NCI-H2107 treated with DMSO at 0.1 percent for 48 hours (cell line): ENCODE measurements at regions not wholly inside any gene's neighbourhood (a gene's known extent, or its start where the extent isn't known, plus 50 kb on each side); places are given as distances from the start of the nearest gene placed in this dataset.

Experiments used
- DNase-seq: peaks from one replicate; lab custom pipeline; 2025; ENCODE audit not compliant: unreplicated experiment; lab: John Stamatoyannopoulos, UW

DNA sequence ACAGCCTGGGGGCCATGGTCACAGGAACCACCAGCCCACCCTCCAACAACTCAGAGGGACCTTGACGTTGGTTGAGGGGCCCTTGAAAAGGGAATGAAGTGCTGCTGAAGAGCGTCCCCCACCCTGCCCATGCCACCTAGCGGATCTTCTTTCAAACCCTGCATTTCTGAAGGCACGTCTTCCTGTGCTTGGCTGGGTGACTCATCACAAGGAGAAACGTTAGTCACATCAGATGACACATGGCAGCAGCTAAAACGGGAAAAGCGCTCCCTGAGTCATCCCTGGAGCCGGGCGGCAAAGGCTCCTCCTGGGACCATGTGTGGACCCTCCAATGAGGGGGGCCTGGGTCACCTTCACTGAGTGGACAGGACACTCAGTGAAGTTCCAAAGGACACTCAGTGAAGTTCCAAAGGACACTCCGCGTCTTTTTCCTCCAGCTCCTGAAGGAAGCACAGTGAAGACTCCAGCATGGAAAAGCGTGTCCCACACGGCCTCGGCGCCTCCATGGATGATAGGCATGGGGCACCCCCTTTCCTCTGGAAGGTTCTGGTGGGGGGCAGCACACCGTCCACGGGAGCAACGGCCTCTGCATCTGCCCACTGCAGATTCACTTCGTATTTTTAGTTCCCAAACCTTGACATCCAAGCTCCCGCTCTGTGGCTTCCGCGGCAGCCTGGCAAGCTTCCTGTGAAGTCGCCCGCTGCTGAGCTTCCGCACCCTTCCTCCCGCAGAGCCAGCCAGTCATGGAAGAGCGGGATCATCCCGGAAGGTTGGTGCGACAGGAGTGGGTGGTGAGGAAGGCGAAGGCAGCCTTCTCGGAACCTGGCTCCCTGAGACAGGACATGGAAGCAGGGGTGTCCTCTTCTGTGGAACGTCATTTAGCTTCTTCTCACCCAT is 383.4 kb downstream of the VRK1 start:
- DNase-seq, result no peak

DNA sequence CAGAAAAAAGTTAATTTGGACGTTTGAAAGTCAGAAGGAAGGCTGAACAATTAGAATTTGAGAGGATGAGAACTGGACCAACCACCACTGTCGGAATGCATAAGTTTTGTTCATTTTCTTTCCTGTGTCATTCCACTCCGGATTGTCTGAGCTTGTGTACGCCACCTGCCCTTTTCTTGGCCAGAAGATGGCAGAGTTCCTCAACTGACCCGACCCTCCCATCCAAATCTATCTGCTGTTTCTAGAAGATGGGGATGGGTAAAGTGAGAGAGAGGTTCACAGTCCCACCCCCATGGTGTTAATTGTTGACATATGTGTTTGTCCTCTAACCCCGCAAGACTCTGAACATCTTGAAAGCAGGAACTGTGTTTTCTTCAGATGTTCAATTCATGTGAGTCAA is 388.0 kb downstream of the VRK1 start:
- peak; percentile 46 for DNase-seq

DNA sequence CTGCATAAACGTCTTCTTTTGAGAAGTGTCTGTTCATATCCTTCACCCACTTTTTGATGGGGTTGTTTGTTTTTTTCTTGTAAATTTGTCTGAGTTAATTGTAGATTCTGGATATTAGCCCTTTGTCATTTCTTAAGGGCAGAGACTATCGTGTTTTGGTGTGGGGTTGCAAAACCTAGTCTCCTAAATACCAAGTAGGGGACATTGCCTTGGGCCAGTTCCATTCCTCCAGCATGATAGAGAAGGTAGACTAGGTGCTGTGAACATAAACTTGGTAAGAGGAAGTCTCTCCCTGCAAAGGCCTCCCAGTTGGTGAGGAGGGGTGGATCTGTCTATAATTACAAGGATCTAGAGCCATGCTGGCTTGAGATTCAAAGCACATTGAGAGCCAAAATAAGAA is 390.7 kb downstream of the VRK1 start:
- DNase-seq, result no peak

DNA sequence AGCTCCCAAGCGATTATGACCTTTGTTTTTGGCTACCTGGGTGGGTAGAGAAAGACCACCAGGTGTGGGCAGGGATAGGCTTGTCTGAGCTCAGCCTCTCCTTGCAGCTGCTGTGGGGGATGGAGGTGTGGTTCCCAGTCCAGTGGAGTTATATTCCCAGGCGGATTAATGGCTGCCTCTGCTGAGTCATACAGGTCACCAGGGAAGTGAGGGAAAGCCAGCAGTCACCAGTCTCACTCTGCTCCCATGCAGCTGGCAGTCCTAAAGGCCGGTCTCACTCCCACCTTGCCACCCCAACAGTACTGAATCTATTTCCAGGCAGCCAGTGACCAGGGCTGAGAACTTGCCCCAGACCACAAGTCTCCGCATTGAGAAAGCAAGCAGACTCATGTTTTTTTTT is 399.2 kb downstream of the VRK1 start:
- DNase-seq, result no peak

DNA sequence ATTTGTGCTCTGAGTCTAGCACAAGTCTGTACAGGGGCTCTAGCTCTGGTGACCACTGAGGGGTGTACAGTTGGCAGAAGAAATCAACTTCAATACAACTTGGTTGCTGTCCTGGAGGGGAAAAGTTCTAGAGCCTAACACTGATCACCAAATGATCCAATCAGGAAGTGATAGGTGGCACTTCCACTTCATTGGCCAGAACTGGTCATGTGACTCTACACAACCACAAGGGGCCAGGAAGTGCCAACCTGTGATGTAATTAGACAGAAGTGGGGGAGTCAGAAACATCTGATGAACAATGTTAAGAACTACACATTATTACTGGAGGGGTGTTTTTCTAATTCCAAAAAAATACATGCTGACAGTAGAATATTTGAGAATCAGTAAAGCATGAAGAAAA is 401.6 kb downstream of the VRK1 start:
- DNase-seq, result no peak

DNA sequence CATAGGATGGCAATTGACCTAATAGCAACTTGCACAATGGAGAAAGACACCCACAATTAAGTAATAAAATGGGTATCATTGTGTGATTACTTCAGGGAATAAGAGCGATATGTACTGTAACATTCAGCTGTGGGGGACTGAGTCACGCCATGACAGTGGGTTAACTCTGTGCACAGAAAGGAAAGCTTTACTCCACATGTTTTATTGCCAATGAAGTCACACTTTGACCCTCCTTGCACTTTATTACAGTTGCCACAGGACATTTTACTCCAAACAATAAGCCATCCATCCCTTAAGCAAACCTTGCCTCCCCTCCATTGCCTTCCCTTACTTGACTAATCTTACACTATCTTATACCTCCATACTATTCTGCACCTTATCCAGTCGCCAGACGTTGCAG is 403.1 kb downstream of the VRK1 start:
- no peak for DNase-seq

DNA sequence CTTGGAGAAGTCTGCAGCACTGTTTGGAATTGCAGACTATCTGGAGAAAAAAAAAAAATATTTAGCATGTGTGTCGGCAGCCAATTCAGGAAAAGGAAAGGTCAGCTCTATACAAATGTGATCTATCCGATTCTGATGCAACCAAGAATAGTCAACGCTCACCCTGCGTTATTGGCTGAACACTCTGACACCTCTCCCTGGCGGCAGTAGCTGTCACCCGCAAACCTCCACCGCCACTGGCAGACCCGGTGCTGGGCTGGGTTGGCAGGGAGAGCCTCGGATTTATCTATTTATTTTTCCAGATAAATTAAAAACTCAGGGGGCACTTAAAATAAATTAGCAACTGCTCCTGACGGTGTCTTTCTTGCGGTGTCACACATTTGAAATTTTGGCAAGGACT is 409.7 kb downstream of the VRK1 start:
- no peak for DNase-seq

DNA sequence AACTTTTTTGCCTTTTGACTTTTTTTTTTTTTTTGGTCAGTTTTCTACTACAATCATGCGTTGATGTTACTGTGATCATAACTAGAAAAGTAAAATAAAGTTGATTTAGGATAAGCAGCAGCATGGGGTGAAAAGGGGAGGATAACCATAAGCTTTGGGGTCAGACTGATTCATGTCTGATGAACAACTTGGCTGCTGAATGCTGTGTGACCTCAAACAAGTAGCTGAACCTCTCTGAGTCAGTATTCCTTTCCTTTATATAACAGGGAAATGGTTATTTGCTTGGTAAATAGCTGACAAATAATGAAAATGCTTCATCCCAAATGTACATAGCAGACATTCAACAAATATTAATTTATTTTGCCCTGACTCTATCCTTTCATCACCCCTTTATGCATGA is 413.0 kb downstream of the VRK1 start:
- no peak for DNase-seq

DNA sequence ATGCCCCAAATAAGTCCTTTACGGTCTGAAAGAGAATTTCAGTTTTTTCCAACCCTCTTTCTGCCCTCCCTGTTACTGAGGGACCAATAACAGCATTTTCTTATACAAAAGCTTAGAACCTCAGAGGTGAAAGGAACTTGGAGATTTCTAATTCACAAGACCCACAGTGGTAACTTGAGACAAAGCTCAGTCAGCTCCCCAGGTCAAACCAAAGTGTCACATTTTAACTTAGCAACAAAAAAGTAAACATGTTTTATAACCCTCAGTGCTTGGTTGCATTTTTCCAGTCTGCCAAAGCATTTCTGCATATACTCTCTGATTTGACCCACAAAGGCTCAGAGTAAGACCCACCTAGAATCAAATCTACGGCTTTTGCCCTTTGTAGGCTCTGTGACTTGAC is 415.2 kb downstream of the VRK1 start:
- DNase-seq, result no peak

DNA sequence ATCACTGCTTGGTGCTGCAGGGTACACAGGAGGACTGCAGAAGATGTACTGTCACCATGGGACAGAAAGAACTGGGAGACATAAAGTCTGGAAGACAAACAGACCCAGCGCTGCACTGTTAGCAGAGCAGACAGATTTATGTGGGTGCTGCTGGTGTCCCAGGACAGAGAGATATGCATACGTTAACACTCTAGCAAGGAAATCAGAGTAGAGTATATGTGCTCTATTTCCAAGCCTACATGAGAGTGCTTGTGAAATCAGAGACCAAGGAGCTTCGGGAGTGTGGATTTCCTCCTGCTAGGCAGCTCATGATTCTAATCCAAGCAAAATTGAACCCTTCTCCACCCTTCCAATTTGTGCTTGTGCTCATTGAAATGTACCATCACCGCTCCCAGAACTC is 416.5 kb downstream of the VRK1 start:
- DNase-seq, result no peak

DNA sequence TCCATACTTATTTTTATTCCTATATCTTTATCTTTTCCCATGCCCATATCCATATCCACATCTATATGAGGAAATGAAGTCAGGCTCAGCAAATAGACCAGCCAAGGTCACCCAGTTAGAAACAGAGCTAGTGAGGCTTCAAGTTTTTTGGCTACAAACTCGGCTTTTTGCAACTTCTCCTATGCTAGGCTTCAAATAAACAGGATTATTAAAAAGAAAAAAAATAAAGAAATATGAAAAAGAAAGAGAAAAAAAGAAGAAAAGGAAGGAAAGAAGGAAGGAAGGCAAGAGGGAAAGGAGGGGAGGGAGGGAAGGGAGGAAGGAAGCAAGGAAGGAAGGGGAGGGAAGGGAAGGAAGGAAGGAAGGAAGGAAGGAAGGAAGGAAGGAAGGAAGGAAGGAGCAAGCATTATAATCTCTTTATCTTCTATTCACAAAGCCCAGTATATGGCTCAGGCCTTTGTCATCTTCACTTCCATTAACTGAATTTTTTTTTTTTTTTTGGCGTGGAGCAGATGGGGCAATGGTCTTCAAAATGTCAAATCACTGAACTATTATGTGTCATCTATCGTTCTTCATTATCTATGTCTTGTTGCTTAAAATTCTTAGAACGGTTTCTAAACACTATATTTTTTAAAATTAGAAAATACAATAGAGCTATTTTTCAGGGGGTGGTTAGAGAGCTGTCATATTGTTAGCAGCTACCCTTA is 418.2 kb downstream of the VRK1 start:
- DNase-seq, result no peak

DNA sequence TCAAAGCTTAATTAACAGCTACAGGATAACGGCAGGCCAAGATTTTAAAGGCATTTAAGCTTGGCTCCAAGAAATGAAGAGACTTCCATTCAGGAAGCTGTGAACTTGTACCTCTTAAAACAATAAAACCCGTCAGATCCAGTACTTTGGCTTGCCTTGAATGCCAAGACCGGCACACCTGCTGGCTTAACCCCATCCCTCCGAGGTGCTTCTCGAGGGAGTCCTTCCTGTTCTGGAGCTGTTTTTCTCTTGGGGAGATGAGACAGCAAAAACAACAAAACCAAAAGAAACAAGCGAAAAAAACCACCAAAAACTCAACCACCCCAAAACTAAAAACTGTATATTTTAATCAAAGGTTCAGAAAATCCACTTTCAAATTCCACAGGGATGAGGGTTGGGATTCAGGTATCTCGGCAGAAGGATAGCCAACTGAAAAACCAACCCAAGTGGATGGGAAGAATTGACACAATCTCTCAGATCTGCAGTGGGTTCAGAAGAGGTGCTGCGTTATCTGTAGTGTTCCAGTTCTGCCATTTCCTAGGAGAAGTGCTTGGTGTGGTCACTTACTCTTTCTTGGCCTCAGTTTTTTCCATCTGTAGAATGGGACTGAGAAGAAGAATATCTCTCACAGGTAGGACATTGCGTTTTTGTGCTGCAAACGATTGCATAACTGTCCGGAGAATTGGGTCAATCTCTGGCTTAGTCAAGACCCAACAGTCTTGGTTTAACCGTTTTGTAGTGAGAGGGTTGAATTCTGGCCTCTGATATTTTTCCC is 420.1 kb downstream of the VRK1 start:
- no peak for DNase-seq

DNA sequence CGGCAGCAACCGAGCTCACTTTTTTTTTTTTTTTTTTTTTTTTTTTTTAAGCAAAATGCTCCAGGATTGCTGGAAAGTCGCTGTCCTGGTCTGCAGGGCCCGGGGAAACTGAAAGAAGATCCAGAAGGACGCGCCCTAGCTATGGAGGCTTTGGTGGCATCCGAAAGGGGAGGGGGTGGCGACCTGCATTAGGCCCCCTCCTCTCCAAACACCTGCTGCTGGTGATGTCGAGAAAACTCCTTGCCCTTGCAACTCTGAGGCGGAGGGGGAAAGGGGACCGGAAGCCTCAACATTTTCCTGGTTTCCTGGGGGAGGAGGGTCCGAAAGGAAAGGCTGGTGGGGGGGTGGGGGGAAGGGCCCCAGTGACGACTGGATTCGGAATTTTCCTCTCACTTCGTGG is 421.1 kb downstream of the VRK1 start:
- DNase-seq, result no peak

DNA sequence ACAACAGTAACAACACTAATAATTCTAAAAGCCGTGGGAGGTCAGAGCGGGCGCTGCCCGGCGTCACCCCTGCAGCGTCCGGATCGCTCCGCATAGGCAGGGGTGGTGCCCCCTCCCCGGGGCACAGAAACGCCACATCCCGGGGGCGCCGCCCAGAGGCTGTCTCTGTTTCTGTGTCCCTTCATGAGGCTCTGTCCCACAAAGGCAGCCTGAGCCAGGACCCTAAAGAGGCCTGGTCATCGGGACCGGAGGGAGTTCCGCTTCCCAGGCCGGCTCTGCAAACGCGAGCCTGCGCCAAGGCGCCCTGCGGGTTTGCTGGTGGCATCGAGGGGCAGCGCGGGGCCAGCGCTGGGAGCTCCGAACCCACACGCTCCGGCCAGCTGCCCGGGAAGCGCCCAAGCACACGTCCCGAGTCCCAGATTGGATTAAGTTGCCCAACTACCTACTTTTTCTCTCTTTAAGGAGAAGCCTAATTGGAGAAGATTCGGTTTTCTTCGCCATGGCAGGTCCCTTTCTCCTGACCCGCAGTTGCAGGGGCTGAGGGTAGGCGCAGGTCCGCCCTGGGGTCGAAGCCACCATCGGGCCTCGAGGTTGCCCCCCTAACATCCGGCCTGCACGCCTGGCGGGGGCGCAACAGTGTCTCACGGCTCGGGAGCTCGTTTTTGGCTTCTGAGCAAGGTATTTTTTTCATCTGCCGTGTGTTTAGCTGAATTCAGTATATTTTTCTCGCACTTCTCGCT is 421.7 kb downstream of the VRK1 start:
- no peak for DNase-seq

DNA sequence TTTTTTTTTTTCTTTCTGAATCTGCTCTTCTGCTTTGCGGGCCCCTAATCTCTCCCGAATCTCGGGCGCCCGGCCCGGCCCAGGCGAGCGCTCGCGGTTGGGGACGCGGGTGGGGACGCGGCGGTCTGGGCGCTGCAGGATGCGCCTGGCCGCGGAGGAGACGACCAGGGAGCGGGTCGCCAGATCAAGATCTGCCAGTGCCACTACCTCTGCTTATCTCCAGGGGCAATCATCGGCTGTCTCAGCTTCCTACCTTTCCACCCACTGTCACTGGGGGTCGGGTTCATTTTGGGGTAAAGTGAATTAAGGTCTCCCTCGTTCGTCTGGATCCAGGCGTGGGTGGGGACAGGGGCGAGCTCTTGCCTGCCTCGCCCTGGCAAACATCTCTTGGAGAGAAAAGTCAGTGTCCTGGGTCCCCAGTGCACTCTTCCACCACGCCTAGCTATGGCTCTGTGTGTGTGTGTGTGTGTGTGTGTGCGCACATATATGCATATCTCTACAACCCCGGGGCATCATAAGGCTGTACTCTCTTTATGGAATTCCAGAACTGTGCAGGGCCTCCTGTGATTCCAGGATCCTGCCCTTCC is 422.3 kb downstream of the VRK1 start:
- DNase-seq, result no peak

DNA sequence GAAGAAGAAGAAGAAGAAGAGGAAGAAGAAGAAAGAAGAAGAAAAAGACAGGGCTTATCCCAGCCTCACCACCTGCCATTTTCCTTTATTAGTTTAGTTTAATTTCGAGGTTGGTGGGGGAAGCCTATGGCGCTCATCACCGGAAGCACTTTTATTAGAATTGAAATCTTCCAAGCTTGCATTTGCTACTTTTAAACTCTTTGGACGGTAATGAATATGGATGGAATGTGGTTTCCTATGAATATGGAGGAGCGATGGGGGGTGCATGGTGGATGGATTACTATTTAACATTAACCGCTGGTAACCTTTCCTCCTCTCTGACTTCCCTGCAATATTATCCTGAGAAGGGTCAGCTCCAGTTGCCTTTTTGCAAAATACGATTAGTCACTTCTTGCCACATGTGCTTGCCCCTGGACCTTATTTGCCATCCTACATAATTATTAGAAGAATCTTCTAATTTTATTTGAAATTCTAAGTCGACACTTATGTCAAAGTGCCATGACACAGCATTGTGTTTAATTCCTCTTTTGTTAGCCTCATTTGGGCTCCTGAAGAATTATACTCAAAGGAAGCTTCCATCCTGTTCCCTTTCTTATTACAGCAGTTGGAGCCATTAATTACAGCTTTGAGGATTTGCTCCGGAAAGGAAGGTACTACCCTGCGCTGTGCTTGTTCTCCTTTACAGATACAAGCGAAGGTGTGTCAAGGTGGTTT is 424.5 kb downstream of the VRK1 start:
- DNase-seq, result no peak

DNA sequence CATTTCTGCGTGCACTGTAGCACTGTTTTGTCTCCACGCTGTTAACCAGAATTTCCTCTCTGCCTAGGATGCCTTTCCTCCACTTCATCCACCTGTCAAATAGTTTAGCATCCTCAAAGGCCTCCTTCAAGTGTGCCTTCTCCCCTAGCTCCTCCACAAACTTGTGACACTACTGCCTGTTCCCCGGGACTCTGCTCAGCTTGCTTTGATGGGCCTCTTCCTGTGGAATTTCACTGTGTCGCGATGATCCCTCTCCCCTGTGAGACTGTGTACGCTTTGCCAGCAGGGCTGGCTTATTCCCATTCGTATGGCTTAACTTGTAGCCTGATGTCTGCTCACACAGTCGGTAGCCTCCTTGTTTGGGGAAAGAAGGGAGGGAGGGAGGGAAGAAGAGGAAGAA is 426.8 kb downstream of the VRK1 start:
- DNase-seq, result no peak

DNA sequence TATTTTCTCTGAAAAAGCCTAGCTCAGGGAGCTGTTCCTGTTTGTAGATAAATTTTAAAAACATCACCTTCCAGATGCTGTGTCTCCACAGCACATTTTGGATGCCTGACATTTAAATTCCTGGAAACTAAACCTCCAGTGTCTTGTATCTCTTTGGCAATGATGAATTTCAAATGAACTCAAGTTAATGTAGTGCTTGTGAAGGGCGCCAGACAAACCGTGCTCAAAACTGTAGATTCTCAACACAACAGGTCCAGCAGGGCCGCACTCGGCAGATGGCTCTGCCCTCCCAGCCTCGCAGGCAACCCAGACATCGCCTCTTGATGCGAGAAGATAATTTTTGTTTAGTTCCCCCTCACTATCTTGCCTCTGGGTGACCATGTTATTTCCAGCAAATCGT is 432.9 kb downstream of the VRK1 start:
- no peak for DNase-seq

DNA sequence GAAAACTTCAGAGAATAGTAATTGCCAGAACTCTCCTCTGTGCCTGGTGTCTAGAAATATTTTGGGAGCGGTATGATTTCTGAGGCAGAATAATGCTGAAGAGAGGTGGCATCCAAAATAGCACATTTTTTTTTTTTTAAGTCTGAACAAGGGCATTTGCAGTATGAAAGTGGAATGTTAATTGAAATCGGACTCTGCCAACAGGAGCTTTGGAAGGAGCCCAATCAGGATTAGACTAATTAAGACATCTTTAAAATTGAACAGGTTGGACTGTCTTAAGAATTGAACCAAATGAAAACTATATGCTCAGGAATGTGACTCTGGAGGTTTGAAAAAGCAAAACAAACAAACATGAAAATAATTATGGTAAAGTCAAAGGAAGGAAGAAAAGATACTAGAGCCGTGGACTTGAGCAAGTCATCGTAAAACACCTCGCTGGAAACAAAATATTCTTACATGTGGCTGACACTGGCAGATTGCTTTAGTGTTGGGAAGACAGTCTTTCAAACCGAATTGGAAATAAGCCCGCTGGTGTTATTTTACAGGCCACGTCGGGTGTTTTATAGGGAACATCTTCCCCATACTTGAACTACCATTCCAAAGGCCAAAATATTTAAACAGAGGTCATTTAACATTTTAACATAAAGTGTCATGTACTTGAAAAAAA is 436.3 kb downstream of the VRK1 start:
- DNase-seq, result no peak

DNA sequence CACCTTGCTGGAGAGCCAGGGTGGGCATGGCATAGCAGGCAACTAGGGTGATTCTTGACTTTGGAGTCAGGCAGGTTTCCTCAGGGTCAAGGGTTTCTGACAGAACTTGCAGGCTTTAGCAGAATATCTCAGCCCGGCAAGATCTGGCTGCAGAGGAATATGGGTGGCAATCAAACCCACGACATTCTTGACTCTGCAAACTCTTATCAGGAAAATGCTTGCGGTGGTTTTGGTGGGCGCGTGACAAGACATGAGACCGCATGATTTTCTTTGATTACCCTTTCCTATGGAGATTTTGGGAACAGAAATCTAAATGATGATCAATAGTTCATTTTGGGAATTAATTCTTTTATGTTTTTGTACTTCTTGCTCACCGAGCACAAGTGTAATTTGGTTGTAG is 449.5 kb downstream of the VRK1 start:
- DNase-seq, result no peak
